ENCODE measurements at regions not wholly inside any gene's neighbourhood (a gene's known extent, or its start where the extent isn't known, plus 50 kb on each side); places are given as distances from the start of the nearest gene placed in this dataset.

DNA sequence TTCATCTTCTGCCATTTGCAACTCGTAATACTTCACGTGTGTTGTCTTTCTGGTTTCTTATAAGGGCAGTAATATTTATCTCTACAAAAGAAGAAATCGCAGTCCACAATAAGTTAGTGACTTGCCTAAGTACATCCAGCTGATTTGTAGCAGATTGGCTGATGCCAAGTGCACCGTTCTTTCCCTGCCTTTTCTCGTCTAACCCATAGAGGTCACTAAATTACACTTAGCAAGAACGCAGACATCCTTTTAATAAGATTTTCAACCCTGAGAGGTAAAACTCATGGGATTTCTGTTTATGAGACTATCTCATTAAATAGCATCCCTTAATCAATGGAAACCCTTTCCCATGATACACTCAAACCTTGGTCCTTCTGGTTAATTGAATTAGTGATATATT, 408.6 kb upstream of the ACTRT1 start:
- TF ChIP-seq, protein P1, sequence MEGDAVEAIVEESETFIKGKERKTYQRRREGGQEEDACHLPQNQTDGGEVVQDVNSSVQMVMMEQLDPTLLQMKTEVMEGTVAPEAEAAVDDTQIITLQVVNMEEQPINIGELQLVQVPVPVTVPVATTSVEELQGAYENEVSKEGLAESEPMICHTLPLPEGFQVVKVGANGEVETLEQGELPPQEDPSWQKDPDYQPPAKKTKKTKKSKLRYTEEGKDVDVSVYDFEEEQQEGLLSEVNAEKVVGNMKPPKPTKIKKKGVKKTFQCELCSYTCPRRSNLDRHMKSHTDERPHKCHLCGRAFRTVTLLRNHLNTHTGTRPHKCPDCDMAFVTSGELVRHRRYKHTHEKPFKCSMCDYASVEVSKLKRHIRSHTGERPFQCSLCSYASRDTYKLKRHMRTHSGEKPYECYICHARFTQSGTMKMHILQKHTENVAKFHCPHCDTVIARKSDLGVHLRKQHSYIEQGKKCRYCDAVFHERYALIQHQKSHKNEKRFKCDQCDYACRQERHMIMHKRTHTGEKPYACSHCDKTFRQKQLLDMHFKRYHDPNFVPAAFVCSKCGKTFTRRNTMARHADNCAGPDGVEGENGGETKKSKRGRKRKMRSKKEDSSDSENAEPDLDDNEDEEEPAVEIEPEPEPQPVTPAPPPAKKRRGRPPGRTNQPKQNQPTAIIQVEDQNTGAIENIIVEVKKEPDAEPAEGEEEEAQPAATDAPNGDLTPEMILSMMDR (IDR thresholded peaks at IDR 0.05; ENCODE audit: borderline replicate concordance, insufficient read depth, low read depth, low read length), result no peak
- no peak overlapping the region for H3K4me3 ChIP-seq (ENCODE audit: low read depth, low read length)

DNA sequence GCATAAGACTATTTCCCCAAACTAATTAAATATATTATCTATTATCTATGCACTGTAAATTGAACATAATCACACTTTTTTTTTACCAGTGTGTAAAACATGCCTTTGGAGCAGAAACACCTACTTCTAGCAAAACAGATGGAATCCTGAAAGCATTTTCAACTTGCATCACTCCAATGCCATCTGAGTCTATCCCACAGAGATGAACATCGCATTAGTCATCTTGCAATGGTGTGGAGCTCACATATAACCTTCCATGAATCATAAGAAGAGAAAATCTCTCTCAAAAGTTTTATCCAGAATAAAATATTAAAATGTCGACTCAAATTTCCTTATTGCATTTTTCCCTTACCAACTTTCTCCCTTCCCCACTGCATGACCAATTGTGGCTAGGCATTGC, 406.7 kb upstream of the ACTRT1 start:
- no peak overlapping the region for H3K4me3 ChIP-seq (ENCODE audit: low read depth, low read length)
- TF ChIP-seq, protein P1 (IDR thresholded peaks at IDR 0.05; ENCODE audit: borderline replicate concordance, insufficient read depth, low read depth, low read length), result no peak

DNA sequence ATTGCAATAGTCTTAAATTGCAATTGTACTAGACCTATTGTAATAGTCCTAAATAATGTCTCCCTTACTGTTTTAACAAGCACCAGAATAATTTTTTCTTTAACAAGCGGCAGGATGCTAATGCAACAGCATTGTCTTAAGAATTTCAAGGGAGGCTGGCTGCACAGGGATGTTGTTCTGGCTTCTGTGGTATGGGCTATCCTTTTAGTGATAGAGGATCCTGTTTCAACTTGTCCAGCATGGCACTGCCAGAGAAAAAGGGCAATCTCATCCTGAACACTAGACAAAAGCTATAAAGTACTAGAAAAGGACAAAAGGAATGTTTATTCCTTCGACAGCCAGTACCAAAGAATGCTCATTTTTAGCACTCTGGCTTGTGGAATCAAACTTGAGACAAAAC, 405.5 kb upstream of the ACTRT1 start:
- TF ChIP-seq, protein P1 (IDR thresholded peaks at IDR 0.05; ENCODE audit: borderline replicate concordance, insufficient read depth, low read depth, low read length), result no peak
- H3K4me3 ChIP-seq (ENCODE audit: low read depth, low read length), result no peak overlapping the region

DNA sequence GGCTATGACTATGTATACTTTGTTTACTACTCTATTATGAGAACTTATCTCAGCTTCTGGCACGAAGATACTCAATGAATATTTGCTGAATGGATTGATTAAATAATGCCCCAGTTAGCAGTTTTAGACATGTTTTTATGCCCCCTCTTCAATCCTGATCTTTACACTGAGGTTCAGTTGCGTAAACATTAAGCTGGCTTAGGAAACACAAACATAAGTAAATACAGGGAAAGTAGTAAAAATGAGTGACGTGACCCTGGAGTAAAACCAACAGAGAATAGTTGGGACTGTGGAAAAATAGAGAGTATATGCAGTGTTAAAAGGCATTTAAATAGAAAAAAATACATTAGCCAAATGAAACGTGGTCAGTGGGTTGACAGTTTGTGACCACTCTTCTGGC, 387.0 kb upstream of the ACTRT1 start:
- no peak overlapping the region for H3K4me3 ChIP-seq (ENCODE audit: low read depth, low read length)
- TF ChIP-seq, protein P1 (IDR thresholded peaks at IDR 0.05; ENCODE audit: borderline replicate concordance, insufficient read depth, low read depth, low read length), result no peak

DNA sequence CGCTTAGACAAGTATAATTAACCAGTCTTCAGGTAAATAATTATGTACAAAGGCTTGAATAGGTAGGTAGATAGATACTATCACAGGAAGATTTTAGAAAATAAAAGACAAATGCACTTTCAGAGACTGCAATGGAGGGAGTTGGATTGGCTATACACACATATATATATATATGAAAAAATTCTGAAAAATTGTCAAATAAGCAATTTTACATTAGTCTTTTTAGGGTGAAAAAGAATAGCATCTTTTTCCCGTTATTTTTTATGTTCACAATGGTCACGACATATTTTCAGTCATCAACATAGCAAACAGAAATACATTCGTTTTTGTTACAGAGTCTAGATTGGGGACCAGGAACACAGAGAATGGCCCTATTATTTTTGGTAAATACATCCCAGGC, 385.9 kb upstream of the ACTRT1 start:
- TF ChIP-seq, protein P1 (IDR thresholded peaks at IDR 0.05; ENCODE audit: borderline replicate concordance, insufficient read depth, low read depth, low read length), result no peak
- H3K4me3 ChIP-seq (ENCODE audit: low read depth, low read length), result no peak overlapping the region

DNA sequence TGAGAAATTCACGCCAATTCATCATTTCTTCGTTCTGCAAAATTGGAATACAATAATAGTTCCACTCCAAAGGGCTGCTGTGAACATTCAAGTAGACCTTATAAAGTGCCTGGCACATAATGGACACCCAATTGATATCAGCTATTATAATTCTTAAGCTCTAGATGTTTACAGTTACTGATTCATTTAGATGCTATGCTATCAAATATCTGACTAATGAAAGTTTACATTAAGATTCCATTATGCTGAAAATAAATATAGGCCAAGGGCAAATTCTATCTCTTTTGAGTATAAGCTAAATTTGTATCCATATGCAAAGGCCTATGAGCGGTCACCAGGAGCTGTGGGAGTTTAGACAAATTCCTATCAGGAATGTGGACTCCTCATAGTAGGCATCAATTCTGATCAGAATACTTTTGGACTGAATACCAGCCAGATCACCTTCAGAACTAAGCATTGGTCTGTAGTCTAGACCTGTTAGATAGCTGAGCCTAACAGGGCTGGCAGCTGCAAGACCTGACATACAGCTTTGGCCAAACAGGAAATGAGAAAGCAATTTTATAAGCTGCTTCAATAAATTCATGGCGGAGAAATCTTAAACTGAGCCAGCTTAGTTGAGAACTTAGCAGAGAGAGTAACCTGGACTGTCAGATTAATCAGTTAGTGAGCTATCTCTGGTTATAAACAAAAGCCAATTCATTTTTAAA, 384.3 kb upstream of the ACTRT1 start:
- H3K4me3 ChIP-seq (ENCODE audit: low read depth, low read length), result no peak overlapping the region
- TF ChIP-seq, protein P1 (IDR thresholded peaks at IDR 0.05; ENCODE audit: borderline replicate concordance, insufficient read depth, low read depth, low read length), result no peak

DNA sequence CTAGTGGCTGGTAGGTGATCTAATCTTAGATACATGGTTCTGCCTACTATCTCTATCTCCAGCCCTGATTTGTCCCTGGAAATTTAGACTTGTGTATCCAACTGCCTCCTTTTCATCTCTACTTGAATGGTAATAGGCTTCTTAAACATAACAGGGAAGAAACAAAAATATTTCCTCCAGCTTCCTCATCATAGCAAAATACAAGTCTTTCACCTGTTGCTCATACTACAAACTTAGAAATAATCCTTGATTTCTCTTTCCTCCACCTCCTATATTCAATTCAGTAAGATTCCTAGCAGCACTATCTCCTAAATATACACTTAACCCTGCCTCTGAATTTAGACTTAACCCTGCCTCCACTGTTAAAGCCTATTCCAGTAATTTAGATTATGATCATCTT, 373.3 kb upstream of the ACTRT1 start:
- TF ChIP-seq, protein P1 (IDR thresholded peaks at IDR 0.05; ENCODE audit: borderline replicate concordance, insufficient read depth, low read depth, low read length), result no peak
- H3K4me3 ChIP-seq (ENCODE audit: low read depth, low read length), result no peak overlapping the region
